GM23248 (cell line): ENCODE measurements at regions not wholly inside any gene's neighbourhood (a gene's known extent, or its start where the extent isn't known, plus 50 kb on each side); places are given as distances from the start of the nearest gene placed in this dataset.

ENCODE experiments used
- DNase-seq: peaks from one replicate; pipeline ENCODE4 v3.0.0-alpha.2; 2015
- H2AFZ ChIP-seq: fragments of 200-600 bp; sonication (generic); 2 replicates; pipeline ENCODE4 v1.6.1; 2016; ENCODE audit warnings: antibody characterized with exemption
- H3F3A ChIP-seq: fragments of 200-600 bp; sonication (generic); 2 replicates; pipeline ENCODE4 v1.6.1; 2016; ENCODE audit warnings: mild to moderate bottlenecking, antibody characterized with exemption, mixed run types; ENCODE audit not compliant: insufficient read depth
- H3K27ac ChIP-seq: fragments of 200-600 bp; sonication (generic); 2 replicates; pipeline ENCODE4 v1.5.1; 2016; ENCODE audit warnings: mild to moderate bottlenecking
- H3K27me3 ChIP-seq: fragments of 200-600 bp; sonication (generic); replicated peaks from 2 replicates; pipeline ENCODE4 v1.6.1; 2016; ENCODE audit warnings: mild to moderate bottlenecking; ENCODE audit not compliant: insufficient read depth
- H3K36me3 ChIP-seq: fragments of 200-600 bp; sonication (generic); 2 replicates; pipeline ENCODE4 v1.6.1; 2016; ENCODE audit warnings: low read depth, mild to moderate bottlenecking
- H3K4me1 ChIP-seq: fragments of 200-600 bp; sonication (generic); 2 replicates; pipeline ENCODE4 v1.6.1; 2016; ENCODE audit warnings: mild to moderate bottlenecking; ENCODE audit not compliant: insufficient read depth
- H3K4me2 ChIP-seq: fragments of 200-600 bp; sonication (generic); one replicate; pipeline ENCODE4 v1.6.1; 2016; ENCODE audit warnings: mild to moderate bottlenecking; ENCODE audit not compliant: unreplicated experiment
- H3K4me3 ChIP-seq: fragments of 200-600 bp; sonication (generic); 2 replicates; pipeline ENCODE4 v1.5.1; 2016; ENCODE audit warnings: mild to moderate bottlenecking
- H3K79me2 ChIP-seq: fragments of 200-600 bp; sonication (generic); 2 replicates; pipeline ENCODE4 v1.6.1; 2016; ENCODE audit warnings: mild to moderate bottlenecking; ENCODE audit not compliant: insufficient read depth
- H3K9ac ChIP-seq: fragments of 200-600 bp; sonication (generic); 2 replicates; pipeline ENCODE4 v1.6.1; 2016; ENCODE audit warnings: mild to moderate bottlenecking
- H3K9me2 ChIP-seq: fragments of 200-600 bp; sonication (generic); 2 replicates; pipeline ENCODE4 v1.6.1; 2016; ENCODE audit warnings: mixed run types, mild to moderate bottlenecking, moderate library complexity; ENCODE audit not compliant: insufficient read depth
- H3K9me3 ChIP-seq: fragments of 200-600 bp; sonication (generic); one replicate; pipeline ENCODE4 v1.6.1; 2017; ENCODE audit warnings: low read depth
- H4K20me1 ChIP-seq: fragments of 200-600 bp; sonication (generic); 2 replicates; pipeline ENCODE4 v1.6.0; 2016; ENCODE audit not compliant: insufficient read depth
- EZH2 ChIP-seq: fragments of 200-600 bp; sonication (generic); IDR thresholded peaks from 2 replicates; pipeline ENCODE4 v1.6.1; 2018; ENCODE audit warnings: antibody characterized with exemption, mild to moderate bottlenecking; ENCODE audit not compliant: insufficient read depth, poor library complexity, severe bottlenecking
- EZH2phosphoT487 ChIP-seq: fragments of 200-600 bp; sonication (generic); IDR thresholded peaks from 2 replicates; pipeline ENCODE4 v1.6.1; 2018; ENCODE audit warnings: antibody characterized with exemption, moderate library complexity, mild to moderate bottlenecking, low read depth; ENCODE audit not compliant: insufficient read depth
- WGBS, 2 experiments: methylation state at CpG; one replicate each; pipeline ENCODE4 v1.1.6; 2015 to 2017; ENCODE audit warnings: low lambda C conversion rate in 2 of 2, low coverage in 1 of 2; ENCODE audit errors: missing lambda C conversion rate in 2 of 2; 5-methylcytosine and 5-hydroxymethylcytosine counted together
- in situ Hi-C: fragments of 300-500 bp; cut with MboI; formaldehyde crosslinking; loops from 2 replicates; pipeline ENCODE4 v1.15.0; 2020

DNA sequence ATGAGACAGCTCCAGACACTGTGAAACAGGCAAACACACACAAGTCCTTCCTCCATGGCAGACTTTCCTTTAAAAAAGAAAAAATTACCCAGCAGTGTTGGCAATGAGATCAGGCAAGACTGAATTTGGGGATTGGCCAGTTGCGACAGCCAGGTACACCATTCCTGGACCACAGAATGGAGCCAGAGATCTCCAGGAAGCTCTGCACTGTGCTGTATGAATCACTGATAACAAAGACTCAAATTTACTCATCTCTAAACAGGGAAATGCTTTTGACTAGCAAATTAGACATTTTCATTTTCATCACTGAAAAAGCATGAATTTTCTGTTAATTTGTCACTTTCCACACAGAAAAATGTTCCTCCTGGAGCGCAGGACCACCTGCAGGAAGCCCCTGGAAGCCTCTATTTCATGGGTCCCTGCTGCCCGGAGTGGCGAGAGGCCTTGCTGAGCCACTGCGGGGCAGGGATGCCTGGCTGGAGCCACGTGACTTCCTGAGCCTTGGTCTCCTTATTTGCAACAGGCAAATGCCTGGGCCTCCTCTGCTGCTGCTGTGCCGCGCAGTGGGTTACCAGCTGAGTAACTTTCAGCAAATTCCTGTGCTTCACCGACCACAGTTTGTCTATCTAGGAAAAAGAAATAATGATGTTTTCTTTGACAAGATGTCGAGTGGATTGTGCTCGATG lies 185.9 kb upstream of the ZNF618 start:
- Histone ChIP-seq H3K27ac (no peak overlapping the region), H4K20me1 (no peaks in the 10 kb centered on the region), H3K9ac (no peak overlapping the region), H3K79me2 (no peaks in the 10 kb centered on the region), H2AFZ (no peak overlapping the region), H3K4me3 (no peak overlapping the region), H3F3A (no peaks in the 10 kb centered on the region), H3K9me3 (no peaks in the 10 kb centered on the region), H3K27me3 (peaks cover 29% of the 10 kb centered on the region), H3K36me3 (no peaks in the 10 kb centered on the region), H3K4me2 (no peak overlapping the region), H3K4me1 (no peaks in the 10 kb centered on the region), H3K9me2 (no peaks in the 10 kb centered on the region)
- WGBS, 2 experiments, result 82 to 87% methylated on average over 11 of the region's 11 CpGs
- DNase-seq, result no peak
- no peak for TF ChIP-seq EZH2
- no peak for TF ChIP-seq EZH2phosphoT487
- in situ Hi-C loops, result no loop called here

DNA sequence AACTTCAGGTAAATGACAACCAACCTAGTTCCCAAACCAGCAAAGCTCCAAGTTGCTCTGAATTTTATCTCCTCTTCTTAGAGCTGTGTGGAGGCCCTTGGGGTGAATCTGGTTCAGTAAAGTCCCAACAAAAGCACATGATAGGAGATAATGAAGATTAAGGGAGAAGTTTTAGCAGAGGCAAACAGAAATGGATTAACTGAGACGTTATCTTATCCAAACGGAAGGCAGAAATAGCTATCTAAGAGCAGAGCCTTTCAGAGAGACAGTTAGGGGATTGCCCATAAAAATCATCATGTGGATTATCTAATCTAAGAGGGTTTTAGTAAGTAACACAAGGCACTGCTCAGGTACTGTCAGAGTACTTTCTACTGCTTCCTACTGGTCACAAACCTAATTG lies 183.9 kb upstream of the ZNF618 start:
- Histone ChIP-seq H3K9me3 (no peaks in the 10 kb centered on the region), H3K27me3 (peaks cover 26% of the 10 kb centered on the region), H4K20me1 (no peaks in the 10 kb centered on the region), H3K36me3 (no peaks in the 10 kb centered on the region), H3K9ac (no peak overlapping the region), H3K4me1 (no peaks in the 10 kb centered on the region), H2AFZ (no peak overlapping the region), H3K79me2 (no peaks in the 10 kb centered on the region), H3K9me2 (no peaks in the 10 kb centered on the region), H3F3A (no peaks in the 10 kb centered on the region), H3K4me3 (no peak overlapping the region), H3K4me2 (no peak overlapping the region), H3K27ac (no peak overlapping the region)
- in situ Hi-C loops, result no loop called here
- TF ChIP-seq EZH2phosphoT487 (no peak), EZH2 (no peak)
- DNase-seq, result no peak
- 74 to 85% methylated on average over 2 of the region's 2 CpGs for WGBS, 2 experiments

DNA sequence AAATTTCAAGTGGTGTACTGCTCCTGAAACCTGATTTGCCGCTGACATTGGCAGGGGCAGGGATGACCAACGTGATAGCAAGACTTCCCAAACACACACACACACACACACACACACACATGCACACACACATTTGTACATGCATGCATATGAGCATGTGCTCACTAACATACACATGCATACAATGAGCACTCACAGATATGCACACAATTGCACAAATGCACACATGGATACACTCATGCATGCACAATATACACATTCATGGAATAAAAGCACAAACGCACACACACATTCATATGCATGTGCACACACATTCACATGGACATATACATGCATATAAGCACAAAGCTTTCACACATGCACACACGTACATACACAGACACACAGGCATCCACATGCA lies 181.2 kb upstream of the ZNF618 start:
- H3K4me3 ChIP-seq, result no peak overlapping the region
- H2AFZ ChIP-seq, result no peak overlapping the region
- in situ Hi-C loops, result no loop called here
- no peaks in the 10 kb centered on the region for H3K36me3 ChIP-seq
- no peaks in the 10 kb centered on the region for H4K20me1 ChIP-seq
- WGBS, 2 experiments, result 61% methylated on average over 4 of the region's 4 CpGs
- no peak for DNase-seq
- H3F3A ChIP-seq, result no peaks in the 10 kb centered on the region
- peaks cover 10% of the 10 kb centered on the region; the same call in 1 of the 2 replicates for H3K27me3 ChIP-seq
- TF ChIP-seq EZH2phosphoT487 (no peak), EZH2 (no peak)
- no peaks in the 10 kb centered on the region for H3K9me3 ChIP-seq
- no peaks in the 10 kb centered on the region for H3K4me1 ChIP-seq
- no peak overlapping the region for H3K27ac ChIP-seq
- H3K9ac ChIP-seq, result no peak overlapping the region
- no peak overlapping the region for H3K4me2 ChIP-seq
- no peaks in the 10 kb centered on the region for H3K79me2 ChIP-seq
- H3K9me2 ChIP-seq, result no peaks in the 10 kb centered on the region

DNA sequence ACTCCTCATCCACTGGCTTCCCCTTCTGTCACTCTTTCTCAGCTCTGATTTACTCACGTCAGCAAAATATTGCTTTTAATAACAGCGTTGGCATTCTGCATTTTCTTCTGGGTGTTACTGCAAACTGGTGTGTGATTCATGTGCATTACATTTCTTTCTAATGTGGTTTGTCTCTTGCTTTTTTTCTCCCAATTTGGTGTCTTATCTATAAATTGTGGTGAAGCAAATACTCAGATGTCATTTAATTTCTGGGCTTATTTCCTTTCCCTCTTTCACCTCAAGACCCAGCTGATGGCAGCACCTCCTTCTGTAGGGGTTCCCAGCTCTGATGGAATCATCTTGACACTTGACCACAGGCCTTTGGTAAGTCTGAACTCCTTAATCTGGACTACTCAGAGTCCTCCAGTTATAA lies 180.7 kb upstream of the ZNF618 start:
- Histone ChIP-seq H3K4me3 (no peak overlapping the region), H3K27ac (no peak overlapping the region), H3K4me2 (no peak overlapping the region), H3K36me3 (no peaks in the 10 kb centered on the region), H3F3A (no peaks in the 10 kb centered on the region), H3K9me2 (no peaks in the 10 kb centered on the region), H3K27me3 (peaks cover 11% of the 10 kb centered on the region; the same call in 1 of the 2 replicates), H3K79me2 (no peaks in the 10 kb centered on the region), H2AFZ (no peak overlapping the region), H3K4me1 (no peaks in the 10 kb centered on the region), H3K9ac (no peak overlapping the region), H4K20me1 (no peaks in the 10 kb centered on the region), H3K9me3 (no peaks in the 10 kb centered on the region)
- no peak for TF ChIP-seq EZH2phosphoT487
- TF ChIP-seq EZH2, result no peak
- WGBS, 2 experiments, result 61 to 85% methylated on average over 2 of the region's 2 CpGs
- in situ Hi-C loops, result no loop called here
- no peak for DNase-seq
